HG03280 (cell line): ENCODE measurements at regions not wholly inside any gene's neighbourhood (a gene's known extent, or its start where the extent isn't known, plus 50 kb on each side); places are given as distances from the start of the nearest gene placed in this dataset.

Experiments used
- ATAC-seq: cut with Tn5 transposase; IDR thresholded peaks from one replicate; pipeline ENCODE4 v1.9.1; 2021; ENCODE audit warnings: mild to moderate bottlenecking, moderate library complexity; ENCODE audit not compliant: unreplicated experiment

DNA sequence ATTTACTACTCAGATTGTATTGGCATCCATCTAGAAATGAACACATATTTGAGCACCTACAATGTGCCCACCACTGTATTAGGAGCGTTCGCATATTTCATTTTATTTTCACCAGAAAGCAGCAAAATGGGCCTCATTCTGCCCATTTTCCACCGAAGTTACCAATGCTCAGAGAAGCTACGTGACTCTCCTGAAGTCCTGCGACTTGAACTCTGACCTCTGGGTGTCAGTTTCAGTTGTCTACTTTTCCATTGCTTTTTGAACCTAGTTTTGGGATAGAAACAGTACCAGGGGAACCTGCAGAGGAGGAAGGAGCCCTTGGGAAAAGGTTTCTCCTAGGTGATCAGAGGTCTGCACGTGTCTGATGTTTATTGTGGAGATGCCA, 139.1 kb upstream of the SDK2 start:
- no peak for ATAC-seq

DNA sequence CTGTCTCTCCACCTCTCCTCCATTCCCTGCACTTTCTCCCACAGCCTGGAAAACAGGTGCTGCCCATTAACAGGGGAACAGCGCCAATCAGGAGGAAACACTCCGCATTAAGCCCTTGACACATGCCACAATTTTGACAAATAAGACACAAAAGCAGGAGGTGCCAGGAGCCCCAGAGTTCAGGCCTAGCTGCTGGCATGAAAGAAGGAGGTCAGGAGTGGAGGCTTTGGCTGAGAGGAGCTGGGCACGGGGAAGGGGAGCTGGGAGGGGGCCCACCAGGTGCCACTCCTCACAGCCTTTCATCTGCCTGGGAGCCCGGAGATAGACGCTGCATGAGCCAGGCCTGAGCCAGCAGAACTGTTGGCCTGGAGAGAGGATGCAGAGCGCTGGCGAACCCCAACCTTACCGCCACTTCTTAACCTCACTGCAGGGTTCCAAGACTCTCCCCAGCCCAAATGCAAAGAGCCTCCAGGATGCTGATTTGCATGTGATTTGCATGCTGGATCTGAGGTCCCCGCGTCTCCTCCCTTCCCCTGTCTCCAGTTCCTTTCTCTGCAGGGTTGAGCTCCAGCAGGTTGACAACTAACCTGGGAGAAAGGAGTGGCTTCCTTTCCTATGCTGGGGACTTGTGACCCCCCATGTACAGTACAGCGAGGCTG, 139.8 kb upstream of the SDK2 start:
- no peak for ATAC-seq

DNA sequence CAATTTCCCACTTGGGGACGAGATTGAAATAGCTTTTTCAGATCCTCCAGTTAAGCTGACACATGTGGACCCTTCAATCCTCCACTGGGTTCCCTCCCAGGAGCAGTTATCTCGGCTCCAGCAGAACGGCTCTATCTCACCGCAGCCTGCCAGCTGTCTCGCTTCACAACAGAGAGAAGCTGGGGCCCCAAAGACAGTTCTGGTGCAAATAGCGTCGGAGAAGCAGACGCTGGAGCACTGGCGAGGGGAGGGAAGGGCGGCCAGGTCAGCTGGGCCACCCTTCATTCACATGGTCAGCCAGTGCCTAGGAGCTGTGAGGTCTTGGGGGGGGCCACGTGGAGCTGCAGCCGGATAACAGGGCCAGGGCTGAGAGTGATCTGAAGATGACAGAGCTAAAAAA, 141.3 kb upstream of the SDK2 start:
- no peak for ATAC-seq

DNA sequence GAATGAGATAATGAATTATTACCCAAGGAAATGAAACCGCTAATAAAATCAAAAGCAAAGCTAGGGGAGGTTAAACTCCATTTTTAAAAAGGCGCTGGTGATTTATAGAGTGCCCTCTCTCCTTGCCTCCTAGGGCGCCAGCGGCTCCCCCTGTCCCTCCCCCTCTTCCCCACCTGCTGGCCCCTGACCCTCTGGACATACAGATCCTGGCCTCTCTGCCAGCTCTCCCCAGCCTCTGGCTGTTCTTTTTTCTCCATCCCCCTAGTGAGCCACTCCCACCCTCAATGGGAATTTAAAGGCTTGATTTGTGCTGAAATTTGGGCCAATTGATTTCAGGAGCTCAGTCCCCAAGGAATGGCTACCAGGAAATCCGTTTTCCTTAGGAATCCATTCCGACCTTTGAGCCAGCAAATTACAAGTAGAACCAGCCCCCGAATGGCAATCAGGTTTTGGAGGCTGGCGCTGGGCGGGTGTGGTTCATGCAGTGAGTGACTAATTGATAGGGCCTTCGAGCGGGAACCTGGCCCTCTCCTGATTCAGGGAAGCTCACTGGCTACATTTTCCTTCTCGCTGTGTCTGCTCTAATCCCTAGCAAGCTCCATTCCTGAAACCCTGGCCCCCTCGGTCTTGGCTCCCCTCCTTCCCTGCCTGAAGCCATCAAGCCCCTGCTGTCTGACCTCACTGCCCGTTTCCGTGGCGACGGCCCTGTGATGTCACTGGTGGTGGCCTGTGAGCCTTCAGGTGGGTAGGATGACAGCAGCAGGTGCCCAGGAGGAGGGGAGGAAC, 141.9 kb upstream of the SDK2 start:
- ATAC-seq = no peak

DNA sequence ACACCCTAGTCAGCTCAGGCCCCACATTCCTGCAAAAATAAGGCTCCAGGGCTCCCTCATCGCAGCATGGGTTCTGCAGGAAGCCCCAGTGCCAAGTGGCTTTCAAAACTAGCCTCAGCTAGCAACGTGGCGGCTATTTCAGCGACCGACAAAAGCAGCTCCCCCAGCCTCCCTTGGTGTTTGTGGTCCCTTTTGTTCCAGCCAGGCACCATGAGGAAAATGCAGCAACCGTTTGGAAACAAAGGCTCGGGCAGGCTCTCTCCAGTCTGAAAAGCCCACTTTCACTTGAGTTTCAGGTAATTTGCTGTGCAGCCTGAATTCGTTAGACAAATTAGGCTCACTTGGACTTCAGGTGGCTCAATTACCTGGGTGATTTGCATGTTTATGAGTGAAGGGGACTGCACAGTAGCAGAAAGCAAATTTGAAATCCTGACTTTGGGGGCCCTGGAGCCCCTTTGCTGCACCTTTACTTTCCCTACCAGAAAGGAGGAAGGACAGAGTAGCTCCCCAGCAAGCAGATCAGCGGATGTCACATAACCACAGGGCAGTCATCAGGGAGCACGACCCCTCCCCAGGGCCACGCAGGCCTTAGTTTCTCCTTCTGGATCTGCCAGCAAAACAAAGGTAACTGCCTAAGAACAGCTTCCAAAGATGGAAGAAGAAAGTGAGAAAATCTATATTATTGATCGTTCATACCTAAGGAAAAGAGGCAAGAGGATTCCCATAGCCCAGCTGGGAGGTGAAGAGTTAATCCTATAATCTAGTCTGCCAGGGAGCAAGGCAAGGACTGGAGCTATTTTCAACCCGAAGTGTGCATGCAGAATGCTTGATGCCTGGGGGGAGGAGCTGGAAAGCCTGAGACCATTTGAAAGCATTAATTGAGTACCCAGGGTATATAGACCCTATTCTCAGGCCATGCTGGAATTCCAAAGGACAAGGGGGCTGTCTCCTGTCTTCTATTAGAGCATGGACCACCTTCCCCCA, 143.1 kb upstream of the SDK2 start:
- ATAC-seq = no peak

- ATAC-seq = no peak
These were observed 143.9 kb upstream of the SDK2 start for GRCh38 chr17:73788111-73788510.

GRCh38 chr17:73791121-73791520, 146.9 kb upstream of the SDK2 start:
- ATAC-seq = no peak

DNA sequence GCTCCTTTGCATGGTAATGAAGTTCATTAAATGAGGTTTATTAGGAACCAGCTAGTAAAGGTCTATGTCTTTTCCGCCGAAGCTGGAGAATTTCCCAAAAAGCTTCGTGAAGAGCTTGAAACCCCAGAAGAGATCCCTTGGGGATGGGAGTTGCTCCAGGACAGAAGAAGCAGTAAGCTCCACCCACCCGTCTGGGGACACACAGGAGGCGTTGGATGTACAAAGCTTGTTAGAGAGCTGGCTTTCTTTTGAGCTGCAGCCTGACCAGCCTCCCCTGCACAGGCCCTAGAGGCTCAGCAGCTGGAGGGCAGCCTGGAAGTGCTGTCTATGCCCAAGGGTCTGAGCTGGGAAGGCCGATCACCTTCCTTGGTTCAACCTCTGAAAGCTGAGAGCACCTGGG, 147.4 kb upstream of the SDK2 start:
- ATAC-seq = no peak

GRCh38 chr17:73792994-73793393, 148.7 kb upstream of the SDK2 start:
- ATAC-seq = no peak

DNA sequence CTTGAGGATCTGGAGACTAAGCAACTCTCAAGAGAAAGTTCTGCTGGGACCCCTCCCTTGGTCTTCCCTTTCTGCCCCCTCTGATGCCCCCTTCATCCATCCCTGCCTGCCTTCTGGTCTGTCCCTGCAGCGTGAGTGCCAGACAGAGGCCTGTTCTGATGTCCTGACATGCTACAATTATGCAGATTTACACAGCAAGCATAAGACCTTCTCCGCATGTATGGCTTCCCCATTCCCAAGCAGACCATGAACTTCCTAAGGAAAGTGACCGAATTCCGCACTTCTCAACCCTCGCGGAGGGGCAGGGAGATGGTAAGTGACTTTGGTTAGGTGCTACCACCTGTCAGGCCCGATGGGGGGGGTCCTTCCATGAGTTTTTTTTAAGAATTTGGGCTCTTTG, 150.1 kb upstream of the SDK2 start:
- ATAC-seq = no peak

DNA sequence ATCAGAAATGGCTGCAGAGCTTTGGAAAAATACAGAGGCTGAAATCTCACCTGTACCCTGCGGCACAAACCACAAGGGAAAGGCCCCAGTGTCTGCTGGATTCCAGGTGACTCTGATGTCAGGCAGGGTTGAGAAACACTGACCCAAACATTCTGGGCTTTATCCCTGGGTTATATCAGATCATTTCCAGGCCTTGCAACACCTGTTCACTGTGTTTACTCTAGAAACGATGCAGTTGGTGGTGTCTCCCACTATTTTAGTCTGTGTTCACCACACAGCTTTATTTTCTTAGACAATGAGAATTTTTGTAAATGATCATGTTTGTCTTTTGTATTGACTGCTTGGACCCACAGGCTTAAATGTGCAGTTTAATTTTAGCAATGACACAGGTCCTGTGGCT, 151.5 kb upstream of the SDK2 start:
- ATAC-seq = no peak

GRCh38 chr17:73797594-73798110, 153.4 kb upstream of the SDK2 start:
- ATAC-seq = no peak

DNA sequence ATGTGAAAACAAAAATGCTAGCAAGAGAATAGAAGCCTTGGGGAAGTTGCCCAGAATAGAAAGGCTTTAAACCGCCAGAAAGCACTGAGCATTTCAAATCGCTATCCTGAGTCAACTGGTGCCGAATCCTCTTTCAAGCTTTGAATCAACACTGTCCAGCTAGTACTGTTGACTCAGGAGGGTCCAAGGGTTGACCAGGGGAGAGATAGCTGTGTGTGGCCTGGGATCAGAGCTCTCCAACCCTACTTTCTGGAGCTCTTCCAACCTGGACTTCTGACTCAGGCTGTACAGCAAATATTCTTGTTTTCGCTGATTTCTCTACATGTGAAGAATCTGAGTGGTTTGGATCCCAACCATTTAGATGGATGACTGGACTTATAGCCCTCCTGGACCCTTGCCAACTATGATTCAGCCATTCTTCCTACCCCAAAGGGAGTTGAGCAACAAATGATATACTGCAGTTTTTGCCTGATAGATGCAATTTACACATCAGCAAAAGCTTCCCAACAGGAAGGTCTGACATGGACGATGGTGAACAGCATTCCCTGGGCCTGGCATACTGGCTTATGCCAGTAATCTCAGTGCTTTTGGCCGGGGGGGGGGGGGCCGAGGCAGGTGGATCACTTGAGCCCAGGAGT, 154.0 kb upstream of the SDK2 start:
- ATAC-seq = no peak

- no peak for ATAC-seq
These were observed 154.9 kb upstream of the SDK2 start for GRCh38 chr17:73799096-73799495.

DNA sequence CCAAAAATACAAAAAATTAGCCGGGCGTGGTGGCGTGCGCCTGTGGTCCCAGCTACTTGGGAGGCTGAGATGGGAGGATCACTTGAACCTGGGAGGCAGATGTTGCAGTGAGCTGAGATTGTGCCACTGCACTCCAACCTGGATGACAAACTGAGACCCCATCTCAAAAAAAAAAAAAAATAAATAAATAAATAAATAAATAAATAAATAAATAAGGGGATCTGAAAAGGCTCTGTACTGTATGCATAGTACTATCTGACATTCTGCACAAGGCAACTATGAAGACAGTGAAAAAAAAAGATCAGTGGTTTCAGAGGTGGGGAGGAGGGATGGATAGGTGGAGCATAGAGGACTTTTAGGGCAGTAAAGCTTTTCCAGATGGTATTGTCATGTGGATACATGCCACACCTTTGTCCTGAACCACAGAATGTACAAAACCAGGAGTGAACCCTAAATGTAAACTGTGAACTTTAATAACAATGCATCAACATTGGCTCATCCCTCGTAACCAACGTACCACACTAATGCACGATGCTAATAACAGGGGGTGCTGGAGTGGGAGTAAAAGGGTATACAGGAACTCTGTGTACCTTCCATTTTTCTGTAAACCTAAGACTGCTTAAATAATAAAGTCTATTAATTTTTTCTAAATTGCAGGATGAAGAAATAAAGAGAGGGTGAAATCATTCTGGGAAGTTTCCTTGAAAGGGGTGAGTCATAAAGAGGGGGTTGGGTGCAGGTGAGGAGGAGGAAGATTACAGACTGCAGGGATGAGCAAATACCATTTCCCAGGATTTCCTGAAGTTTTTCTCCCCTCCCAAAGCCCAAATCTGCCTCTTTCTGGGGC, 155.8 kb upstream of the SDK2 start:
- ATAC-seq = no peak

GRCh38 chr17:73800893-73801292, 156.6 kb upstream of the SDK2 start:
- ATAC-seq = no peak

- no peak for ATAC-seq
These were observed 157.3 kb upstream of the SDK2 start for GRCh38 chr17:73801455-73802100.

GRCh38 chr17:73802314-73802713, 158.1 kb upstream of the SDK2 start:
- ATAC-seq = no peak

- no peak for ATAC-seq
These were observed 158.6 kb upstream of the SDK2 start for GRCh38 chr17:73802871-73803270.
